WI38 (cell line): ENCODE measurements at regions not wholly inside any gene's neighbourhood (a gene's known extent, or its start where the extent isn't known, plus 50 kb on each side); places are given as distances from the start of the nearest gene placed in this dataset.

Source experiments
- H3K4me3 ChIP-seq: 2 replicates; pipeline ENCODE4 v1.5.1; 2011; ENCODE audit warnings: low read depth, mild to moderate bottlenecking, control low read depth, low read length
- TF ChIP-seq, protein P1 (sequence below): IDR thresholded peaks from 2 replicates; pipeline ENCODE4 v1.5.1; 2012; ENCODE audit warnings: low read depth, mild to moderate bottlenecking, control low read depth, low read length

GRCh38 chr11:28529540-28530410 is 421.6 kb downstream of the METTL15 start:
- H3K4me3 ChIP-seq = no peak overlapping the region
- TF ChIP-seq, protein P1, sequence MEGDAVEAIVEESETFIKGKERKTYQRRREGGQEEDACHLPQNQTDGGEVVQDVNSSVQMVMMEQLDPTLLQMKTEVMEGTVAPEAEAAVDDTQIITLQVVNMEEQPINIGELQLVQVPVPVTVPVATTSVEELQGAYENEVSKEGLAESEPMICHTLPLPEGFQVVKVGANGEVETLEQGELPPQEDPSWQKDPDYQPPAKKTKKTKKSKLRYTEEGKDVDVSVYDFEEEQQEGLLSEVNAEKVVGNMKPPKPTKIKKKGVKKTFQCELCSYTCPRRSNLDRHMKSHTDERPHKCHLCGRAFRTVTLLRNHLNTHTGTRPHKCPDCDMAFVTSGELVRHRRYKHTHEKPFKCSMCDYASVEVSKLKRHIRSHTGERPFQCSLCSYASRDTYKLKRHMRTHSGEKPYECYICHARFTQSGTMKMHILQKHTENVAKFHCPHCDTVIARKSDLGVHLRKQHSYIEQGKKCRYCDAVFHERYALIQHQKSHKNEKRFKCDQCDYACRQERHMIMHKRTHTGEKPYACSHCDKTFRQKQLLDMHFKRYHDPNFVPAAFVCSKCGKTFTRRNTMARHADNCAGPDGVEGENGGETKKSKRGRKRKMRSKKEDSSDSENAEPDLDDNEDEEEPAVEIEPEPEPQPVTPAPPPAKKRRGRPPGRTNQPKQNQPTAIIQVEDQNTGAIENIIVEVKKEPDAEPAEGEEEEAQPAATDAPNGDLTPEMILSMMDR = 0 out of 2 replicates have a peak, but pooled peaks have one; percentile 3

- TF ChIP-seq, protein P1 = no peak
- no peak overlapping the region for H3K4me3 ChIP-seq
Measured at GRCh38 chr11:28529046-28529445, 420.9 kb downstream of the METTL15 start.

- TF ChIP-seq, protein P1 = no peak
- no peak overlapping the region for H3K4me3 ChIP-seq
Measured at GRCh38 chr11:28528217-28528616, 420.0 kb downstream of the METTL15 start.

DNA sequence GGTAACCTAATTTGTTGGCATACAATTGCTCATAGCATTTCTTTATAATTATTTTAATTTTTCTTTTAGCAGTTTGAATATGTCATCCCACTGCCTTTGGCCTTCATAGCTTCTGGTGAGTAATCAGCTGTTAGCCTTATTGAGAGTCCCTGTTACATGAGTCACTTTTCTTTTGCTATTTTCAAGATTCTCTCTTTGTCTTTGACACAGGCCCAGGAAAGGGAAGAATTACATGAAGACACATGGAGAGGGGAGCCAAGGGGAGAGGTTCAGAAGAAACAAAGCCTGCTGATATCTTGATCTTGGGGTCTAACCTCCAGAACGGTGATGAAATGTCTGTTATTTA is 418.2 kb downstream of the METTL15 start:
- H3K4me3 ChIP-seq = no peak overlapping the region
- TF ChIP-seq, protein P1 = no peak

DNA sequence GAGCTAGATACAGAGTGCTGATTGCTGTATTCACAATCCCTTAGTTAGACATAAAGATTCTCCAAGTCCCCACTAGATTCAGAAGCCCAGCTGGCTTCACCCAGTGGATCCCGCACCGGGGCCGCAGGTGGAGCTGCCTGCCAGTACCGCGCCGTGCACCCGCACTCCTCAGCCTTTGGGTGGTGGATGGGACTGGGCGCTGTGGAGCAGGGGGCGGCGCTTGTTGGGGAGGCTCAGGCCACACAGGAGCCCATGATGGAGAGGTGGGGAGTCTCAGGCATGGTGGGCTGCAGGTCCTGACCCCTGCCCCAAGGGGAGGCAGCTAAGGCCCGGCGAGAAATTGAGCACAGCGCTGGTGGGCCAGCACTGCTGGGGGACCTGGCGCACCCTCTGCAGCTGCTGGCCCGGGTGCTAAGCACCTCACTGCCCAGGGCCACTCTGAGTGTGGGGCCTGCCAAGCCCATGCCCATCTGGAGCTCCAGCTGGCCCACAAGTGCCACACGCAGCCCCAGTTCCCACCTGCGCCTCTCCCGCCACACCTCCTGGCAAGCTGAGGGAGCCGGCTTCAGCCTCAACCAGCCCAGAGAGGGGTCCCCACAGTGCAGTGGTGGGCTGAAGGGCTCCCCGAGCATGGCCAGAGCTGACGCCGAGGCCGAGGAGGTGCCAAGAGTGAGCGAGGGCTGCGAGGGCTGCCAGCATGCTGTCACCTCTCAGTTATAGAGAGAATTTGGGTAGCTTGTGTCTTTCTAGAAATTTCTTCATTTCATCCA is 417.6 kb downstream of the METTL15 start:
- TF ChIP-seq, protein P1 = no peak

DNA sequence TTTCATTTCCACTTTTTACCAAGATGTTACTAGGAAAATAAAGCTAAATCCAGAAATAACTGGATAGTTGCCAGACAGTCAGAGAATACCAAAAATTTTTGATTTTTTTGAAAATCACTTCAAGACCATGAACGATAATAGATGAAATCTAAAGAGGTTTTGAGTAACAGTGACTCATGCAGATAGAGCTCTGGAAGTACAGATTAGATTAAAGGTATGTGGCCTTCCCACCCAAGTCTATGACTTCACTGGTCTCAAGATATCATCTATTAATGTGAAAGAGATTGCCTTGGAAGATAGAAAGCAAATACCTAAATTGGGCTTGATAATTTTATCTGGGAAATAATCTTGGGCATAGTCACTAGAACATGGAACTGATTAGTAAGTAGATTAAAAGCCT is 415.9 kb downstream of the METTL15 start:
- TF ChIP-seq, protein P1 = no peak
- H3K4me3 ChIP-seq = no peak overlapping the region

More for the DNA sequence above, 417.6 kb downstream of the METTL15 start:
- no peak overlapping the region for H3K4me3 ChIP-seq

GRCh38 chr11:28521075-28521474 is 412.9 kb downstream of the METTL15 start:
- H3K4me3 ChIP-seq = no peak overlapping the region
- TF ChIP-seq, protein P1 = no peak
